ENCODE measurements at regions not wholly inside any gene's neighbourhood (a gene's known extent, or its start where the extent isn't known, plus 50 kb on each side); places are given as distances from the start of the nearest gene placed in this dataset.

DNA sequence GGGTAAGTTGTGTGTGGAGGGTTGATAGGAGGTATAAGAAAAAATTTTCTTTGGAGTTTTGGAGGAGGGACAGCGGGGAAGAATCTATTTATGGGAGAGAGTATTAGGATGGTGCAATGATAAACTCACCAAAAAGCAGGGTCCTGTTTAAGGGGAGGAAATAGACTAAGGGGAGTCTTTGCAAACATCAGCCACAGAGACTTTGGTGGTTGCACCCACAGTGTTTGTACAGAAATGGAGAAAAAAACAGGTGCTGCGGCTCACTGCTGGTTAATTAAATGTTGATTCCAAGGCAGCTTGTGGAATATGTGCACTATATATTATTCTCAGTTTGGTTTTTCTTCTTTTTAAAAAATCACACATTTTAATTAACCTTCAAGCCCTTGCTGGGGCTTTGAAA is 182.1 kb downstream of the NECTIN3 start:
- POLR2A ChIA-PET, result no interaction called here
- Histone ChIP-seq H3K27ac (ENCODE audit: extremely low read depth, low read depth, low read length) (no peak overlapping the region), H3K9me3 (ENCODE audit: control insufficient read depth, insufficient read depth, low read depth, low read length) (no peaks in the 10 kb centered on the region), H3K4me1 (ENCODE audit: control insufficient read depth, insufficient read depth, low read length) (no peaks in the 10 kb centered on the region), H3K36me3 (ENCODE audit: control insufficient read depth in 2 of 2, insufficient read depth in 1 of 2, low read length in 2 of 2) (no peaks in the 10 kb centered on the region), H3K4me3 (ENCODE audit: low read depth, low read length) (no peak overlapping the region)
- CTCF ChIA-PET, result no interaction called here
- TF ChIP-seq, protein P1, sequence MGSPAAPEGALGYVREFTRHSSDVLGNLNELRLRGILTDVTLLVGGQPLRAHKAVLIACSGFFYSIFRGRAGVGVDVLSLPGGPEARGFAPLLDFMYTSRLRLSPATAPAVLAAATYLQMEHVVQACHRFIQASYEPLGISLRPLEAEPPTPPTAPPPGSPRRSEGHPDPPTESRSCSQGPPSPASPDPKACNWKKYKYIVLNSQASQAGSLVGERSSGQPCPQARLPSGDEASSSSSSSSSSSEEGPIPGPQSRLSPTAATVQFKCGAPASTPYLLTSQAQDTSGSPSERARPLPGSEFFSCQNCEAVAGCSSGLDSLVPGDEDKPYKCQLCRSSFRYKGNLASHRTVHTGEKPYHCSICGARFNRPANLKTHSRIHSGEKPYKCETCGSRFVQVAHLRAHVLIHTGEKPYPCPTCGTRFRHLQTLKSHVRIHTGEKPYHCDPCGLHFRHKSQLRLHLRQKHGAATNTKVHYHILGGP (tag by site-specific recombination; IDR thresholded peaks at IDR 0.05), result no peak
- no peak for TF ChIP-seq ZBTB48 (tag by site-specific recombination; IDR thresholded peaks at IDR 0.05)
- TF ChIP-seq ZNF48 (tag by site-specific recombination; IDR thresholded peaks at IDR 0.05), result no peak
- no peak for TF ChIP-seq ZNF221 (tag by site-specific recombination; IDR thresholded peaks at IDR 0.05; ENCODE audit: borderline replicate concordance)
- TF ChIP-seq ZNF629 (tag by site-specific recombination; IDR thresholded peaks at IDR 0.05), result no peak
- TF ChIP-seq ZNF292 (tag by site-specific recombination; IDR thresholded peaks at IDR 0.05; ENCODE audit: borderline replicate concordance, low read depth), result no peak
- TF ChIP-seq, protein P2, sequence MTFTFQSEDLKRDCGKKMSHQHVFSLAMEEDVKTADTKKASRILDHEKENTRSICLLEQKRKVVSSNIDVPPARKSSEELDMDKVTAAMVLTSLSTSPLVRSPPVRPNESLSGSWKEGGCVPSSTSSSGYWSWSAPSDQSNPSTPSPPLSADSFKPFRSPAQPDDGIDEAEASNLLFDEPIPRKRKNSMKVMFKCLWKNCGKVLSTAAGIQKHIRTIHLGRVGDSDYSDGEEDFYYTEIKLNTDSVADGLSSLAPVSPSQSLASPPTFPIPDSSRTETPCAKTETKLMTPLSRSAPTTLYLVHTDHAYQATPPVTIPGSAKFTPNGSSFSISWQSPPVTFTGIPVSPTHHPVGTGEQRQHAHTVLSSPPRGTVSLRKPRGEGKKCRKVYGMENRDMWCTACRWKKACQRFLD (tag by site-specific recombination; IDR thresholded peaks at IDR 0.05), result no peak
- TF ChIP-seq SETDB1 (IDR thresholded peaks at IDR 0.05; ENCODE audit: insufficient read length, low read length), result no peak
- TF ChIP-seq ZNF549 (tag by site-specific recombination; IDR thresholded peaks at IDR 0.05), result no peak
- no peak for TF ChIP-seq KLF16 (tag by site-specific recombination; IDR thresholded peaks at IDR 0.05)
- TF ChIP-seq ZNF114 (tag by site-specific recombination; IDR thresholded peaks at IDR 0.05), result no peak
- no peak for TF ChIP-seq ZNF350 (tag by site-specific recombination; IDR thresholded peaks at IDR 0.05)
- TF ChIP-seq ZNF654 (tag by site-specific recombination; IDR thresholded peaks at IDR 0.05; ENCODE audit: low read depth), result no peak
- TF ChIP-seq ZNF548 (tag by site-specific recombination; IDR thresholded peaks at IDR 0.05), result no peak
- TF ChIP-seq, protein P3, sequence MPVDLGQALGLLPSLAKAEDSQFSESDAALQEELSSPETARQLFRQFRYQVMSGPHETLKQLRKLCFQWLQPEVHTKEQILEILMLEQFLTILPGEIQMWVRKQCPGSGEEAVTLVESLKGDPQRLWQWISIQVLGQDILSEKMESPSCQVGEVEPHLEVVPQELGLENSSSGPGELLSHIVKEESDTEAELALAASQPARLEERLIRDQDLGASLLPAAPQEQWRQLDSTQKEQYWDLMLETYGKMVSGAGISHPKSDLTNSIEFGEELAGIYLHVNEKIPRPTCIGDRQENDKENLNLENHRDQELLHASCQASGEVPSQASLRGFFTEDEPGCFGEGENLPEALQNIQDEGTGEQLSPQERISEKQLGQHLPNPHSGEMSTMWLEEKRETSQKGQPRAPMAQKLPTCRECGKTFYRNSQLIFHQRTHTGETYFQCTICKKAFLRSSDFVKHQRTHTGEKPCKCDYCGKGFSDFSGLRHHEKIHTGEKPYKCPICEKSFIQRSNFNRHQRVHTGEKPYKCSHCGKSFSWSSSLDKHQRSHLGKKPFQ (tag by site-specific recombination; IDR thresholded peaks at IDR 0.05), result no peak
- TF ChIP-seq ZNF121 (tag by site-specific recombination; IDR thresholded peaks at IDR 0.05), result no peak
- TF ChIP-seq ZNF561 (tag by site-specific recombination; IDR thresholded peaks at IDR 0.05; ENCODE audit: borderline replicate concordance), result no peak

DNA sequence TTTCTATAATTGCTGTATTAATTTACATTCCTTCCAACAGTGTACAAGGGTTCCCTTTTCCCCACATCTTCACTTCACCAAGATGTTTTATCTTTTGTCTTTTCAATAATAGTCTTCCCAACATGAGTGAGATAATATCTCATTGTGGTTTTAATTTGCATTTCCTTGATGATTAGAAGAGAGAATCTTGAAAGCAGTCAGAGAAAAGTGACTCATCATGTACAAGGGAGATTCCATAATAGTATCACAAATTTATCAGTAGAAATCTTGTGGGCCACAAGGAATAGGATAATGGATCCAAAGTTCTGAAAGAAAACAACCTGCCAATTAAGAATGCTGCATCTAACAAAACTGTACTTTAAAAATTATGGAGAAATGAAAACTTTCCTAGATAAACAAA is 189.3 kb downstream of the NECTIN3 start:
- Histone ChIP-seq H3K4me1 (ENCODE audit: control insufficient read depth, insufficient read depth, low read length) (no peaks in the 10 kb centered on the region), H3K36me3 (ENCODE audit: control insufficient read depth in 2 of 2, insufficient read depth in 1 of 2, low read length in 2 of 2) (no peaks in the 10 kb centered on the region), H3K9me3 (ENCODE audit: control insufficient read depth, insufficient read depth, low read depth, low read length) (no peaks in the 10 kb centered on the region), H3K27ac (ENCODE audit: extremely low read depth, low read depth, low read length) (no peak overlapping the region), H3K4me3 (ENCODE audit: low read depth, low read length) (no peak overlapping the region)
- POLR2A ChIA-PET, result no interaction called here
- CTCF ChIA-PET, result no interaction called here
- TF ChIP-seq, protein P4, sequence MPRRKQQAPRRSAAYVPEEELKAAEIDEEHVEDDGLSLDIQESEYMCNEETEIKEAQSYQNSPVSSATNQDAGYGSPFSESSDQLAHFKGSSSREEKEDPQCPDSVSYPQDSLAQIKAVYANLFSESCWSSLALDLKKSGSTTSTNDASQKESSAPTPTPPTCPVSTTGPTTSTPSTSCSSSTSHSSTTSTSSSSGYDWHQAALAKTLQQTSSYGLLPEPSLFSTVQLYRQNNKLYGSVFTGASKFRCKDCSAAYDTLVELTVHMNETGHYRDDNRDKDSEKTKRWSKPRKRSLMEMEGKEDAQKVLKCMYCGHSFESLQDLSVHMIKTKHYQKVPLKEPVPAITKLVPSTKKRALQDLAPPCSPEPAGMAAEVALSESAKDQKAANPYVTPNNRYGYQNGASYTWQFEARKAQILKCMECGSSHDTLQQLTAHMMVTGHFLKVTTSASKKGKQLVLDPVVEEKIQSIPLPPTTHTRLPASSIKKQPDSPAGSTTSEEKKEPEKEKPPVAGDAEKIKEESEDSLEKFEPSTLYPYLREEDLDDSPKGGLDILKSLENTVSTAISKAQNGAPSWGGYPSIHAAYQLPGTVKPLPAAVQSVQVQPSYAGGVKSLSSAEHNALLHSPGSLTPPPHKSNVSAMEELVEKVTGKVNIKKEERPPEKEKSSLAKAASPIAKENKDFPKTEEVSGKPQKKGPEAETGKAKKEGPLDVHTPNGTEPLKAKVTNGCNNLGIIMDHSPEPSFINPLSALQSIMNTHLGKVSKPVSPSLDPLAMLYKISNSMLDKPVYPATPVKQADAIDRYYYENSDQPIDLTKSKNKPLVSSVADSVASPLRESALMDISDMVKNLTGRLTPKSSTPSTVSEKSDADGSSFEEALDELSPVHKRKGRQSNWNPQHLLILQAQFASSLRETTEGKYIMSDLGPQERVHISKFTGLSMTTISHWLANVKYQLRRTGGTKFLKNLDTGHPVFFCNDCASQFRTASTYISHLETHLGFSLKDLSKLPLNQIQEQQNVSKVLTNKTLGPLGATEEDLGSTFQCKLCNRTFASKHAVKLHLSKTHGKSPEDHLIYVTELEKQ (tag by site-specific recombination; IDR thresholded peaks at IDR 0.05; ENCODE audit: borderline replicate concordance), result no peak
- no peak for TF ChIP-seq ZNF558 (tag by site-specific recombination; IDR thresholded peaks at IDR 0.05)
- no peak for TF ChIP-seq ZNF530 (tag by site-specific recombination; IDR thresholded peaks at IDR 0.05; ENCODE audit: low read depth)

Data from HEK293 (cell line).